ENCODE measurements at regions not wholly inside any gene's neighbourhood (a gene's known extent, or its start where the extent isn't known, plus 50 kb on each side); places are given as distances from the start of the nearest gene placed in this dataset.

DNA sequence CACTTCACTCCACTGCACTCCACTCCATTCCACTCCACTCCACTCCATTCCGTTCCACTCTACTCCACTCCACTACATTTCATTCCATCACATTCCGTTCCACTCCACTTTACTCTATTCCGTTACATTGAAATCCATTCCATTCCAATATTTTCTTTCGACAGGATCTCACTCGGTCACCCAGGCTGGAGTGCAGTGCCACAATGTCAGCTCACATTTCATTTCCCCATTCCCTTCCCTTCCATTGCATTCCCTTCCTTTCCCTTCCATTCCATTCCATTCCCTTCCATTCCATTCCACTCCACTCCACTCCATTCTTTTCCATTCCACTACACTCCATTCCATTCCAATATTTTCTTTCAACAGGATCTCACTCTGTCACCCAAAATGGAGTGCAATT is 1407.6 kb upstream of the USP9Y start:
- DNase-seq (ENCODE audit: low spot score) = no peak

DNA sequence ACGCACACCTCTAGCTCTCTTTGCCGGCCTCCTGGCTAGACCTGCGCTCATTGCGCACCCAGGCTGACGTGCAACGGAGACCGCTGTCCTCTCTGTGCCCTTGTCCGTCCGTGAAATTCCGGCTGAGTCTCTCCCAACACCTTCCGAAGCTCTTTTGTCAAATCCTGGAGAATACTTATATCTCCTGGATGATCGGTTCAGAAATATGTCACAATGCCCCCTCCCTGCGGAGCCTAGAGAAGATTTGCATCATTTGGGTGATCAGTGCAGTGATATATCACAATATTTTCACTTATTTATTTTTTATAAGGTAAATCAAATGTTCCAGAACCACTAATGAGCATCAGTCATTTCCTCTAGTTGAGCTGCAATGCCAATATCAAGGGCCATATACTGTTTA is 1366.9 kb upstream of the USP9Y start:
- DNase-seq (ENCODE audit: low spot score) = peak; percentile 8
